LoVo (cell line): ENCODE measurements at regions not wholly inside any gene's neighbourhood (a gene's known extent, or its start where the extent isn't known, plus 50 kb on each side); places are given as distances from the start of the nearest gene placed in this dataset.
"Not testable (repeated sequence)": the region's sequence is repeated elsewhere in the genome, so short reads cannot be mapped to it uniquely, and the experiment has no call there.

ENCODE experiments used
- DNase-seq: peaks from one replicate; pipeline ENCODE4 v3.0.0-alpha.2; 2016; ENCODE audit warnings: low spot score

DNA sequence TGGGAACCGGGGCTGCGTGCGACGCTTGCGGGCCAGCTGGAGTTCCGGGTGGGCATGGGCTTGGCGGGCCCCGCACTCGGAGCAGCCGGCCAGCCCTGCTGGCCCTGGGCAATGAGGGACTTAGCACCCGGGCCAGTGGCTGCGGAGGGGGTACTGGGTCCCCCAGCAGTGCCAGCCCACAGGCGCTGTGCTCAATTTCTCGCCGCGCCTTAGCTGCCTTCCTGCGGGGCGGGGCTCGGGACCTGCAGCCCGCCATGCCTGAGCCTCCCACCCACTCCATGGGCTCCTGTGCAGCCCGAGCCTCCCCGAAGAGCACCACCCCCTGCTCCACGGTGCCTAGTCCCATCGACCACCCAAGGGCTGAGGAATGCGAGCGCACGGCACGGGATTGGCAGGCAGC lies 63.8 kb downstream of the PLXNA1 start:
- DNase-seq, result not testable (repeated sequence)

GRCh38 chr3:127049393-127049792 lies 66.5 kb downstream of the PLXNA1 start:
- no peak for DNase-seq

DNA sequence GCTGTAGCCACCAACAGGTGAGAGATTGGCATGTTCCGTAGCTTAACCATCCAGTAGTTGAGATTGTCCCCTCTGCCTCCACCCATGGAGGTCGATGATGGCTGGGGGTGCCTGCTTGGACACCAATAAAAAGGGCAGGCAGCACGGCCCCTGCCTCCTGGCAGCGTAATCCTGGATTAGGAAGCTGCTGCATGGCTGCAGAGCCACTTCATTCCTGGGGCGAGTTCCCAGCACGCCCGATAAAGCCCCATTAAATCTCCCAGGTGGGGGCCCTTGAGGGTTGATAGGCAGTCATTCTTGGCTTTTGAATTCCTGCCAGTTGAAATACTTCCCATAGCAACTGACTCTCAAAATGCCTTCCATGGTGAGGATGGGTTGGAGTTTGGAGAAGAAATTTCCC lies 67.8 kb downstream of the PLXNA1 start:
- DNase-seq, result no peak

GRCh38 chr3:127052121-127052561 lies 69.2 kb downstream of the PLXNA1 start:
- no peak for DNase-seq

DNA sequence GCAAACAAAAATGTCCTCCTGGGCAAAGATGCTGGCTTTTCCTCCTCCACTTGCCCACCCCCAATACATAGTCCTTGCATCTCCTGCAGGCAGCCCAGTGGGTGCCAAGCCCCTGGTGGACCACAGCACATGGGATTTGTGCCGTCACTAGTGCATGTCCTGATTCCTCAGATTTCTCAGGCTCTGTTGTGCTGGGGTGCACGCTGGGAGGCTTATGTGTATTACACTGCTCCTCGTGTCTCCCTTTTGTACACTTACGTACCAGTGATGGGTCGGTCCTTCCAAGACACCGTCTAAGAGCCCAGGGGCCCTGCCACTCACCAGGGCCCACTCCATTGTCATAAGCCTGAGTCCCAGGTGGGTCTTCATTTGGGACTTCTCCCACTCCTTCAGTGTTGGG lies 70.1 kb downstream of the PLXNA1 start:
- DNase-seq, result no peak

DNA sequence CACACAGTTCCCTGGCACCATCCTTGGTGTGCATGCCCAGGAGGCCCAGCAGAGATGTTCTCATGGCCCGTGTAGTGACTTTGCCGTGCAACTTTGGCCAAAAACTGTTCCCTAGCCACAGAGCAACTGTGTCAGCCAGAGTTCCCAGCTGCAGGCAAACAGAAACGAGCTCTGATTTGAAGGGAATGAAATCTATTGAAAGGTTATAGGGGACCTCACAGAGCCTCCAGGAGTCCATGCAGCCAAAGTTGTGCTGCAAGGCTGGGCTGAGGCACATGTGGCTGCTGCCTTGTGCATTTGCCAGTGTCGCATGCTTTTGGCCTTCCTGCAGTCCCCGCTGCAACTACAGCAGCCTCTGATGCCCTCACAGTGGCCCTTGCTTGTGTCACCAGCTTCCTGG lies 70.5 kb downstream of the PLXNA1 start:
- no peak for DNase-seq

- no peak for DNase-seq
These were observed 71.1 kb downstream of the PLXNA1 start for GRCh38 chr3:127053979-127054378.

GRCh38 chr3:127056281-127056680 lies 73.4 kb downstream of the PLXNA1 start:
- no peak for DNase-seq

DNA sequence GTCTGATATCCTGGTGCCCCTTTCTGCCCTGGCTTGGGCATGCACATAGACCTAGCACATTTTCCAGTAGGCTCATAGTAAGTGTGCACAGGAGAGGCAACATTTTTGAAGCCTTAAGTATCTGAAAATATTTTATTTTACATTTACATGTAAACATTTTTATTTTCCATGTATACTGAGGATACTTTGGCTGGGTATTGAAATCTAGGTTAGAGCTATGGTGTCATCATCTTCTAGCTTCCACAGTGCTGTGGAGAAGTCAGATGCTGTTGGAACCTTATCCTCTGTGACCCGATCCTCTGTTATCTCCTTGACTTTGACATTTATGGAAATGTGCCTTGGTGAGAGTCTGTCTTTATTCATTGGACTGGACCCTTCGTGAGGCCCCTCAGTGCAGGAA lies 74.1 kb downstream of the PLXNA1 start:
- DNase-seq, result no peak

DNA sequence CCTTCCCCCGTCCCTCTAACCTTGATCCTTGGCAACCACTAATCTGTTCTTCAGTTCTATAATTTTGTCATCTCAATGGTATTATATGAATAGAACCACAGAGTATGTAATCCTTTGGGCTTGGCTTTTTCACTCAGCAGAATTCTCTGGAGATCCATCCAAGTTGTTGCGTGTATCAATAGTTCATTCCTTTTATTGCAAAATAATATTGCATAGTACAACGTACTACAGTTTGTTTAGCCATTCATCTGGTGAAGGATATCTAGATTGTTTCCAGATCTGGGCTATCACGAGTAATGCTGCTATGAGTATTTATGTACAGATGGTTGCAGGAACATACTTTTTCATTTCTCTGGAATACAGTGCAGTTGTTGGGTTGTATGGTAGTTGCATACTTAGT lies 76.2 kb downstream of the PLXNA1 start:
- no peak for DNase-seq

- no peak for DNase-seq
These were observed 78.7 kb downstream of the PLXNA1 start for GRCh38 chr3:127061641-127062040.

- no peak for DNase-seq
These were observed 80.0 kb downstream of the PLXNA1 start for GRCh38 chr3:127062926-127063325.

DNA sequence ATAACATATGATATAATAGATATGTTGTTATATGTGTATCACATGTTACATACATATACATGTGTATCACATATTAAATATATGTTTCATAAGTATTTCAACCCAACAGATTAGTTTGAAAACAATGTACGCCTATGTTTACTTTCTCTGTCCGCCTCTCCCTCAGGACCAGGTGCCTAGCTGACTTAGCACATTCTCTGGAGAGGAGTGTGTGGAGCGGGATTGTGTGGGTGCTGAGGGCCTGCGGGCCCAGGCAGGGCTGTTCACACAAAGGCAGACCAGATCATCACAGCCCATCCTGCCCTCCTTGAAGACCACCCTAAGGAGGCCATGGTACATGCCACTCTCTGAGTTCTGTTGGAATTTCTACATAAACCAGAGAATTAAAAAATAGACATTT lies 81.0 kb downstream of the PLXNA1 start:
- DNase-seq, result no peak

- no peak for DNase-seq
These were observed 81.6 kb downstream of the PLXNA1 start for GRCh38 chr3:127064391-127065137.

DNA sequence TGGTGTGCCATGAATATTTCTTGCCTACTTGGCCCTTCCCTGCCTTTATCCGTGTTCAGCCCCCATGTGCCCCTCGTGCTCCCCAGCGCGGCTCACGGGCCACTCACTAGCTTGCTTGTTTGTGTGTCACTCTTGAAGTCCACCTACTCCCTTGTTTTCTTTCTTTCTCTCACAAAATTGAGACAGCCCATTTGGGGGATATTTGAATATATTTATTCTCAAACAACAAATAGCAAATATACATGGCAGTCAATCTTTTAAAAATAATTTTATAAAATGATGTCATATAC lies 82.2 kb downstream of the PLXNA1 start:
- DNase-seq, result no peak

DNA sequence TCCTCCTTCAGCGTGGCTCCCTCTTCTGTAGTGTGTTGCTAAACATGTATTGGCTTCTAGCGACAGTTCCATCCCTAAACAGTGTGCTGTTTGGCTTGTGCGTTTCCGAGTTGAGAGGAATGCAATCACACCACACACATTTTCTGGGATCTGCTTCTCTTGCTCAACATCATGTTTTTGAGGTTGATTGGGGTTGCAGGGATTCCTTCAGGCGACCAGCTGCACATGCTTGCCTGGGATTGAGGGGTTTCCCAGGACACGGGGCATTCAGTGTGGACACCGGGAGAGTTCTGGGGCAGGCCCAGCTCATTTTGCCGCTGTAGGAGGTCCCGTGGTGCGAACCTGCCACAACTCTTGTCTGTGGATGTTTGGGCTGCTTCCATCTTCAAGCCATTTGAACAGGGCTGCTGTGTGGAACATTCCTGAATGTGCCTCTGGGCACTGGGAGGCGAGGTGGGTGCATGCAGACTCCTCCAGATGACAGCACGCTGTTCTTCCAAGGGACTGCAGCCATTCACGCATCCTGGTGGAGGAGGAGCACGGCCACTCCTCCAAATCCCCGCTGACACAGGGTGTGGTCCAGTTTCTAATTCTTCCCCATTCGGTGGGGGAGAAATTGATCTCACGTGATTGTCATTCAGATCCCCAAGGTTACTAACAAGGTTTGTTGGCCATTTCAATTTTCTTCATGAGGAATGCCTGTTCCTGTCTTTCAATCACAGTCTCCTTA lies 82.8 kb downstream of the PLXNA1 start:
- no peak for DNase-seq

DNA sequence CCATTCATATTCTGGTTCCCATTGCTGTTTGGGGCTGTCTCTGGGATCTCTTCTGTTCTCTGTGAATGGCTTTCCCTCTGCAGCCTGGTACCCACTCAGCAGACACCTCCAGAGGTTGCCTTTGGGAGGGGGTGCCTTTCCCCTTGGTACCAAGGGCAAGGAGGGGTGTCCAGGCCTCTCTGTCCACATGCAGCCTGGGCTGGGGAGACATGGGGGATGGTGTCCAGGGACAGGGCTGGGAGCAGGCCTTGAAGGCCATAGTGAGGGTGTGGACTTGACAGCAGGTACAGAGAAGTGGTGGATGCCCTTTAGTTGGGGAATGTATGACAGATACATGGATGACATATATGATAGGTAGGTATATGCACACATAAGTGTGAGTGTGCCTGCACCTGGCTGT lies 83.7 kb downstream of the PLXNA1 start:
- DNase-seq, result no peak

DNA sequence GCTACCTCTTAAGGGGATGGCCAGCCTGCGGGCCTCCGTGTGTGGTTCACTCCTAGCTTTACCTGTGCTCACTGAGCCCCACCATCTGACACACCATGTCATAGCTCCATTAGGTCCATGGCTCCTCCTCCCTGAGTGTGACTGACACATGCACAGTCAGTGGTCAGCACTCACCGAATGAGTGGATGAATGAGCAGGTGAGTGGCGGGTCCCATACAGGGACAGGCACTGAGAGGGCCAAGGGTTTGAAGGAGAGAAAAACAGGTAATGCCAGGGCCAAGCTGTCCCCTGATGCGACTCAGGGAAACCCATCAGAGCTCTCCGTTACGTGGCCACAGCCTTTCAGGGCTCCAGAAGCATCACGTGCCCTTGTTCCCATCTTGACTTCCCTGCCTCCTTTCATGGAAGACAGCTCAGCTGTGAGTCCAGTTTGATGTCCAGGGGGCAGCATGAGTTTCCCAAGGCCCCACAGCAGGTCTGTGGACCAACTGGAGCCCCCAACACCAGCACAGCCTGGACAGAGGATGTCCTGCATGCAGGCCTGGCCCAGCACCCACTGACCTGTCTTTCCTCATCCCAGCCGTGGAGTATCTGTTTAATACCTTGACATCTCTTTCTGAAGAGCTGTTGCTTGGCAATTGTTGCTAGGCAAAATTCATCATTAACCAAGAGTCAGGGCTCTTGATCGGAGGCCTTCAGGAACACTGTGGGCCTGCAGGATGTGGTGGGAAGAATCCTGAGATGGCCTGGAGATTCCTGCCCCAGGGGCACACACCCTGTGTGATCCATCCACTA lies 84.4 kb downstream of the PLXNA1 start:
- no peak for DNase-seq

- no peak for DNase-seq
These were observed 85.3 kb downstream of the PLXNA1 start for GRCh38 chr3:127068111-127068810.

GRCh38 chr3:127068871-127069270 lies 86.0 kb downstream of the PLXNA1 start:
- DNase-seq, result no peak

- DNase-seq, result no peak
These were observed 87.0 kb downstream of the PLXNA1 start for GRCh38 chr3:127069814-127070440.

GRCh38 chr3:127070776-127071175 lies 87.9 kb downstream of the PLXNA1 start:
- DNase-seq, result no peak
